ENCODE measurements at regions not wholly inside any gene's neighbourhood (a gene's known extent, or its start where the extent isn't known, plus 50 kb on each side); places are given as distances from the start of the nearest gene placed in this dataset.

- intact Hi-C loops (cut with DNase I; ENCODE audit: low total_unique reads) = loop anchor here (10.0 kb wide), 1 partner anchor 84 kb away; no protein-coding TSS in a partner anchor
- DNase-seq (ENCODE audit: low spot score in 2 of 2) = peak in 1 of 2 donors; percentile 79
- 88% methylated on average over 16 of the region's 16 CpGs for WGBS, 2 donors
- H3K4me3 ChIP-seq (ENCODE audit: low read depth, poor library complexity, severe bottlenecking) = no peak overlapping the region
- TF ChIP-seq CTCF (IDR thresholded peaks at IDR 0.05) (no peak), POLR2A (IDR thresholded peaks at IDR 0.05) (no peak)
These were observed 109.4 kb upstream of the ARMC2 start for GRCh38 chr6:108738684-108739416.

- DNase-seq (ENCODE audit: low spot score in 2 of 2) = peak in 1 of 2 donors; percentile 74
- TF ChIP-seq CTCF (IDR thresholded peaks at IDR 0.05) (no peak), POLR2A (IDR thresholded peaks at IDR 0.05) (no peak)
These were observed 108.5 kb upstream of the ARMC2 start for GRCh38 chr6:108739496-108740330.

GRCh38 chr6:108741331-108741989 is 106.8 kb upstream of the ARMC2 start:
- TF ChIP-seq CTCF (IDR thresholded peaks at IDR 0.05) (no peak), POLR2A (IDR thresholded peaks at IDR 0.05) (no peak)
- H3K4me3 ChIP-seq (ENCODE audit: low read depth, poor library complexity, severe bottlenecking) = no peak overlapping the region
- WGBS, 2 donors = 60 to 70% methylated on average over 9 of the region's 9 CpGs
- intact Hi-C loops (cut with DNase I; ENCODE audit: low total_unique reads) = no loop called here
- peak in 1 of 2 donors; percentile 17 for DNase-seq (ENCODE audit: low spot score in 2 of 2)

More at GRCh38 chr6:108739496-108740330, 108.5 kb upstream of the ARMC2 start:
- WGBS, 2 donors = 58 to 59% methylated on average over 10 of the region's 10 CpGs
- intact Hi-C loops (cut with DNase I; ENCODE audit: low total_unique reads) = loop anchor here (10.0 kb wide), 1 partner anchor 85 kb away; no protein-coding TSS in a partner anchor
- no peak overlapping the region for H3K4me3 ChIP-seq (ENCODE audit: low read depth, poor library complexity, severe bottlenecking)

GRCh38 chr6:108742041-108742440 is 106.2 kb upstream of the ARMC2 start:
- WGBS, 2 donors = 83 to 86% methylated on average over 2 of the region's 2 CpGs
- DNase-seq (ENCODE audit: low spot score in 2 of 2) = peak in 1 of 2 donors; percentile 9
- no peak for TF ChIP-seq POLR2A (IDR thresholded peaks at IDR 0.05)
- TF ChIP-seq CTCF (IDR thresholded peaks at IDR 0.05) = no peak
- H3K4me3 ChIP-seq (ENCODE audit: low read depth, poor library complexity, severe bottlenecking) = no peak overlapping the region
- intact Hi-C loops (cut with DNase I; ENCODE audit: low total_unique reads) = no loop called here

- 73 to 75% methylated on average over 8 of the region's 8 CpGs for WGBS, 2 donors
- intact Hi-C loops (cut with DNase I; ENCODE audit: low total_unique reads) = no loop called here
- DNase-seq (ENCODE audit: low spot score in 2 of 2) = no peak
- no peak for TF ChIP-seq CTCF (IDR thresholded peaks at IDR 0.05)
- TF ChIP-seq POLR2A (IDR thresholded peaks at IDR 0.05) = no peak
- H3K4me3 ChIP-seq (ENCODE audit: low read depth, poor library complexity, severe bottlenecking) = no peak overlapping the region
These were observed 103.8 kb upstream of the ARMC2 start for GRCh38 chr6:108744244-108744972.

All from lower leg skin (tissue), 4 donors.